ENCODE measurements at regions not wholly inside any gene's neighbourhood (a gene's known extent, or its start where the extent isn't known, plus 50 kb on each side); places are given as distances from the start of the nearest gene placed in this dataset.

GRCh38 chr7:79529214-79529880 is 75.9 kb upstream of the MAGI2 start:
- BruUV-seq (replicated peaks), result no TSS peak
- Histone ChIP-seq H4K20me1 (replicated peaks; ENCODE audit: control insufficient read depth, extremely low read depth, insufficient read depth, low read length) (no peaks in the 10 kb centered on the region), H3K36me3 (ENCODE audit: control insufficient read depth in 2 of 2, extremely low read depth in 1 of 2, insufficient read depth in 2 of 2, low read length in 2 of 2) (no peaks in the 10 kb centered on the region), H2AFZ (ENCODE audit: low read depth, low read length) (no peak overlapping the region), H3K4me3 (replicated peaks in 1 of 3; ENCODE audit: insufficient read depth in 1 of 3, low read depth in 1 of 3, low read length in 3 of 3) (no peak overlapping the region), H3K27ac (ENCODE audit: insufficient read depth, low read depth, low read length) (no peak overlapping the region), H3K9me1 (replicated peaks; ENCODE audit: control insufficient read depth, extremely low read depth, insufficient read depth, low read length) (no peaks in the 10 kb centered on the region), H3K9me3 (replicated peaks; ENCODE audit: control insufficient read depth, insufficient read depth, low read length) (no peaks in the 10 kb centered on the region), H3K27me3 (ENCODE audit: control insufficient read depth in 2 of 2, insufficient read depth in 2 of 2, low read length in 2 of 2) (no peaks in the 10 kb centered on the region), H3K4me2 (ENCODE audit: insufficient read depth, low read length) (no peak overlapping the region), H3K4me1 (ENCODE audit: control insufficient read depth, extremely low read depth, insufficient read depth, low read length) (no peaks in the 10 kb centered on the region), H3K9ac (replicated peaks; ENCODE audit: extremely low read depth, insufficient read depth, low read length) (no peak overlapping the region), H3K79me2 (ENCODE audit: control insufficient read depth, insufficient read depth, low read length) (no peaks in the 10 kb centered on the region)
- ChIA-PET CTCF (no interaction called here), POLR2A (no interaction called here)
- no peak for TF ChIP-seq CTCF (IDR thresholded peaks at IDR 0.05; ENCODE audit: extremely low read depth in 1 of 2, insufficient read depth in 1 of 2, low read depth in 1 of 2, low read length in 2 of 2)
- no peak for TF ChIP-seq GATA2 (IDR thresholded peaks at IDR 0.05; ENCODE audit: insufficient read depth, insufficient read length, low read depth, low read length)
- DNase-seq (ENCODE audit: low read depth, low spot score) (no peak), FAIRE-seq (no peak)
- intact Hi-C loops (cut with micrococcal nuclease) (no loop called here), dilution Hi-C loops (cut with MboI; ENCODE audit: extremely low pct_ligation_motif_present, low sequenced_read_pairs) (no loop called here)

GRCh38 chr7:79528421-79528820 is 75.0 kb upstream of the MAGI2 start:
- no peaks in the 10 kb centered on the region for H3K79me2 ChIP-seq (ENCODE audit: control insufficient read depth, insufficient read depth, low read length)
- BruUV-seq (replicated peaks), result no TSS peak
- FAIRE-seq, result no peak

More at GRCh38 chr7:79528421-79528820, 75.0 kb upstream of the MAGI2 start:
- DNase-seq (ENCODE audit: low read depth, low spot score), result no peak
- no peaks in the 10 kb centered on the region for H4K20me1 ChIP-seq (replicated peaks; ENCODE audit: control insufficient read depth, extremely low read depth, insufficient read depth, low read length)
- no peak overlapping the region for H3K9ac ChIP-seq (replicated peaks; ENCODE audit: extremely low read depth, insufficient read depth, low read length)
- H3K4me3 ChIP-seq (replicated peaks in 1 of 3; ENCODE audit: insufficient read depth in 1 of 3, low read depth in 1 of 3, low read length in 3 of 3), result no peak overlapping the region
- no peaks in the 10 kb centered on the region for H3K4me1 ChIP-seq (ENCODE audit: control insufficient read depth, extremely low read depth, insufficient read depth, low read length)
- H3K9me3 ChIP-seq (replicated peaks; ENCODE audit: control insufficient read depth, insufficient read depth, low read length), result no peaks in the 10 kb centered on the region
- H3K27me3 ChIP-seq (ENCODE audit: control insufficient read depth in 2 of 2, insufficient read depth in 2 of 2, low read length in 2 of 2), result no peaks in the 10 kb centered on the region
- POLR2A ChIA-PET, result no interaction called here
- no peak overlapping the region for H3K27ac ChIP-seq (ENCODE audit: insufficient read depth, low read depth, low read length)
- TF ChIP-seq MAX (IDR thresholded peaks at IDR 0.05; ENCODE audit: insufficient read depth, insufficient read length) (no peak), MYC (IDR thresholded peaks at IDR 0.05; ENCODE audit: low read depth, low read length) (no peak), POLR2AphosphoS5 (IDR thresholded peaks at IDR 0.05; ENCODE audit: insufficient read depth, low read depth, low read length) (no peak), EZH2 (IDR thresholded peaks at IDR 0.05; ENCODE audit: borderline replicate concordance, low read depth, low read length, severe bottlenecking) (no peak), POLR2A (IDR thresholded peaks at IDR 0.05; ENCODE audit: low read depth, low read length) (no peak), JUN (IDR thresholded peaks at IDR 0.05; ENCODE audit: borderline replicate concordance, insufficient read depth, insufficient read length, low read depth) (no peak), GATA2 (IDR thresholded peaks at IDR 0.05; ENCODE audit: insufficient read depth, insufficient read length, low read depth, low read length) (no peak), CTCF (IDR thresholded peaks at IDR 0.05; ENCODE audit: extremely low read depth in 1 of 2, insufficient read depth in 1 of 2, low read depth in 1 of 2, low read length in 2 of 2) (no peak), FOS (IDR thresholded peaks at IDR 0.05; ENCODE audit: borderline replicate concordance, insufficient read depth, low read length) (no peak)
- H3K9me1 ChIP-seq (replicated peaks; ENCODE audit: control insufficient read depth, extremely low read depth, insufficient read depth, low read length), result no peaks in the 10 kb centered on the region
- H3K4me2 ChIP-seq (ENCODE audit: insufficient read depth, low read length), result no peak overlapping the region
- H3K36me3 ChIP-seq (ENCODE audit: control insufficient read depth in 2 of 2, extremely low read depth in 1 of 2, insufficient read depth in 2 of 2, low read length in 2 of 2), result no peaks in the 10 kb centered on the region
- CTCF ChIA-PET, result no interaction called here
- dilution Hi-C loops (cut with MboI; ENCODE audit: extremely low pct_ligation_motif_present, low sequenced_read_pairs), result no loop called here
- no peak overlapping the region for H2AFZ ChIP-seq (ENCODE audit: low read depth, low read length)
- intact Hi-C loops (cut with micrococcal nuclease), result no loop called here

Data from endothelial cell of umbilical vein (primary cell).